Activated T-cell treated with anti-CD3 and anti-CD28 coated beads, Interleukin-2, amount 50 U/mL, for 72 hours (primary cell): ENCODE measurements at regions not wholly inside any gene's neighbourhood (a gene's known extent, or its start where the extent isn't known, plus 50 kb on each side); places are given as distances from the start of the nearest gene placed in this dataset.

Experiments used
- ATAC-seq, 2 donors: fragments of 150-1000 bp; cut with Tn5 transposase; replicated peaks in 1 of 2; 2 replicates each; pipeline ENCODE4 v1.10.0; 2021; ENCODE audit warnings: moderate library complexity in 2 of 2, mild to moderate bottlenecking in 1 of 2
- DNase-seq, 2 donors: peaks; one replicate each; pipeline ENCODE4 v3.0.0; 2021 to 2022; ENCODE audit warnings: mixed read lengths in 1 of 2
- H3K27ac Mint-ChIP-seq: one replicate; pipeline ENCODE4 v1.8.0; 2022; ENCODE audit warnings: mild to moderate bottlenecking, moderate library complexity, mixed read lengths
- H3K27me3 Mint-ChIP-seq: one replicate; pipeline ENCODE4 v1.8.0; 2022; ENCODE audit warnings: low read depth, mixed read lengths
- H3K36me3 Mint-ChIP-seq, 2 donors: one replicate each; pipeline ENCODE4 v1.8.0; 2022; ENCODE audit warnings: mixed read lengths in 2 of 2, mild to moderate bottlenecking in 1 of 2; ENCODE audit not compliant: insufficient read depth in 2 of 2
- H3K4me1 Mint-ChIP-seq: one replicate; pipeline ENCODE4 v1.8.0; 2022; ENCODE audit warnings: low read depth, mixed read lengths
- H3K4me3 Mint-ChIP-seq, 2 donors: one replicate each; pipeline ENCODE4 v1.8.0; 2022; ENCODE audit warnings: mild to moderate bottlenecking in 2 of 2, mixed read lengths in 2 of 2, moderate library complexity in 2 of 2
- H3K9me3 Mint-ChIP-seq, 2 donors: one replicate each; pipeline ENCODE4 v1.8.0; 2022; ENCODE audit warnings: mixed read lengths in 2 of 2

GRCh38 chr3:87052499-87053260 is 61.7 kb upstream of the VGLL3 start:
- no peaks in the 10 kb centered on the region for H3K36me3 Mint-ChIP-seq
- H3K4me3 Mint-ChIP-seq, result no peak overlapping the region
- H3K9me3 Mint-ChIP-seq, result peaks cover 0 to 3% of the 10 kb centered on the region in 2 donors
- no peaks in the 10 kb centered on the region for H3K27me3 Mint-ChIP-seq
- no peaks in the 10 kb centered on the region for H3K4me1 Mint-ChIP-seq
- H3K27ac Mint-ChIP-seq, result no peak overlapping the region
- ATAC-seq, result no peak
- no peak for DNase-seq

GRCh38 chr3:87047852-87048251 is 56.9 kb upstream of the VGLL3 start:
- Mint-ChIP-seq H3K4me3 (no peak overlapping the region), H3K9me3 (peaks cover 0 to 3% of the 10 kb centered on the region in 2 donors), H3K36me3 (no peaks in the 10 kb centered on the region), H3K27me3 (no peaks in the 10 kb centered on the region), H3K4me1 (no peaks in the 10 kb centered on the region), H3K27ac (no peak overlapping the region)
- DNase-seq (no peak), ATAC-seq (peak in 1 of 2 donors; percentile 26)

GRCh38 chr3:87046241-87046640 is 55.3 kb upstream of the VGLL3 start:
- Mint-ChIP-seq H3K36me3 (no peaks in the 10 kb centered on the region), H3K4me1 (no peaks in the 10 kb centered on the region), H3K27me3 (no peaks in the 10 kb centered on the region), H3K9me3 (no peaks in the 10 kb centered on the region), H3K4me3 (no peak overlapping the region), H3K27ac (no peak overlapping the region)
- DNase-seq, result no peak
- no peak for ATAC-seq

GRCh38 chr3:87045473-87045872 is 54.5 kb upstream of the VGLL3 start:
- H3K36me3 Mint-ChIP-seq, result no peaks in the 10 kb centered on the region
- peaks cover 0 to 2% of the 10 kb centered on the region in 2 donors for H3K9me3 Mint-ChIP-seq
- ATAC-seq (no peak), DNase-seq (no peak)
- H3K4me3 Mint-ChIP-seq, result no peak overlapping the region
- H3K4me1 Mint-ChIP-seq, result no peaks in the 10 kb centered on the region
- H3K27ac Mint-ChIP-seq, result no peak overlapping the region
- no peaks in the 10 kb centered on the region for H3K27me3 Mint-ChIP-seq

- Mint-ChIP-seq H3K9me3 (peaks cover 0 to 3% of the 10 kb centered on the region in 2 donors), H3K27ac (no peak overlapping the region), H3K4me1 (no peaks in the 10 kb centered on the region), H3K4me3 (no peak overlapping the region), H3K27me3 (no peaks in the 10 kb centered on the region), H3K36me3 (no peaks in the 10 kb centered on the region)
- DNase-seq (no peak), ATAC-seq (no peak)
Measured at GRCh38 chr3:87044846-87045245, 53.9 kb upstream of the VGLL3 start.

GRCh38 chr3:87044409-87044808 is 53.5 kb upstream of the VGLL3 start:
- Mint-ChIP-seq H3K9me3 (peaks cover 0 to 3% of the 10 kb centered on the region in 2 donors), H3K4me1 (no peaks in the 10 kb centered on the region), H3K4me3 (no peak overlapping the region), H3K27me3 (no peaks in the 10 kb centered on the region), H3K36me3 (no peaks in the 10 kb centered on the region), H3K27ac (no peak overlapping the region)
- DNase-seq (no peak), ATAC-seq (no peak)

- no peaks in the 10 kb centered on the region for H3K27me3 Mint-ChIP-seq
- no peaks in the 10 kb centered on the region for H3K36me3 Mint-ChIP-seq
- no peaks in the 10 kb centered on the region for H3K4me1 Mint-ChIP-seq
- H3K27ac Mint-ChIP-seq, result no peak overlapping the region
- ATAC-seq (no peak), DNase-seq (no peak)
- peaks cover 0 to 3% of the 10 kb centered on the region in 2 donors for H3K9me3 Mint-ChIP-seq
- H3K4me3 Mint-ChIP-seq, result no peak overlapping the region
Measured at GRCh38 chr3:87041191-87041590, 50.2 kb upstream of the VGLL3 start.
